Heart right ventricle (tissue), 16 donors: ENCODE measurements at regions not wholly inside any gene's neighbourhood (a gene's known extent, or its start where the extent isn't known, plus 50 kb on each side); places are given as distances from the start of the nearest gene placed in this dataset.

Experiments used
- ATAC-seq, 8 donors: fragments of 200-7000 bp; cut with Tn5 transposase; one replicate each; pipeline ENCODE4 v1.9.1; 2020; ENCODE audit warnings: mild to moderate bottlenecking in 8 of 8, moderate library complexity in 8 of 8, moderate number of reproducible peaks in 1 of 8
- DNase-seq, 2 donors: peaks; one replicate each; pipeline ENCODE4 v3.0.0-alpha.2; 2020
- H3K27ac ChIP-seq, 10 donors: fragments of 200-600 bp; sonication (generic) in 2 of 10; one replicate each; pipeline versions ENCODE4 v1.5.0 to v1.8.0; 2020 to 2022; ENCODE audit warnings: mild to moderate bottlenecking in 3 of 10
- H3K27me3 ChIP-seq, 7 donors: fragments of 200-600 bp; one replicate each; pipeline ENCODE4 v1.8.0; 2021 to 2022; ENCODE audit warnings: mild to moderate bottlenecking in 2 of 7
- H3K36me3 ChIP-seq, 9 donors: fragments of 200-600 bp; sonication (generic) in 1 of 9; one replicate each; pipeline versions ENCODE4 v1.5.0 to v1.8.0; 2020 to 2022; ENCODE audit warnings: mild to moderate bottlenecking in 2 of 9
- H3K4me1 ChIP-seq, 9 donors: fragments of 200-600 bp; sonication (generic) in 1 of 9; one replicate each; pipeline versions ENCODE4 v1.5.0 to v1.8.0; 2020 to 2022; ENCODE audit warnings: mild to moderate bottlenecking in 4 of 9
- H3K4me3 ChIP-seq, 10 donors: fragments of 200-600 bp; sonication (generic) in 2 of 10; one replicate each; pipeline versions ENCODE4 v1.5.0 to v1.8.0; 2020 to 2022; ENCODE audit warnings: mild to moderate bottlenecking in 7 of 10, moderate library complexity in 2 of 10
- H3K9me3 ChIP-seq, 11 donors: fragments of 200-600 bp in 10 of 11; sonication (generic) in 2 of 11; one replicate each; pipeline versions ENCODE4 v1.5.0 to v1.8.0; 2013 to 2022; ENCODE audit warnings: mild to moderate bottlenecking in 2 of 11, control low read depth in 1 of 11, moderate library complexity in 1 of 11
- CTCF ChIP-seq, 9 donors: fragments of 200-600 bp; sonication (generic) in 2 of 9; IDR thresholded peaks; one replicate each; pipeline versions ENCODE4 v1.5.0 to v1.8.0; 2021 to 2022; ENCODE audit warnings: antibody characterized with exemption in 9 of 9, mild to moderate bottlenecking in 5 of 9, moderate library complexity in 1 of 9
- WGBS, 2 donors: extraction: QIAGEN DNeasy Blood & Tissue Kit; methylation state at CpG; one replicate each; pipeline ENCODE4 v1.1.7; 2013; ENCODE audit warnings: inconsistent platforms in 1 of 2; 5-methylcytosine and 5-hydroxymethylcytosine counted together
- intact Hi-C, 10 donors: fragments of 100-400 bp; cut with DNase I; formaldehyde crosslinking; loops; one replicate each; pipeline versions ENCODE4 v1.11.1 to v1.14.2; 2022
- donor health status: Arrhythmogenic right ventricular cardiomyopathy.
- donor health status: ischemic (EF 13 %, LVEDD 7.1; RV severe dilation, severe dysfunction).
- donor health status: healthy with polysubstance abuse.
- donor health status: DM: no; HTN: yes; CAD: no.
- donor health status: DM: no; HTN: no; CAD: no.
- donor health status: ischemic (EF 25% LVEDD 6.9; RV normal size, moderate dysfunction).
- donor health status: ischemic (EF 25% LVEDD 5.7; RV mildly dilated, moderate dysfunction).
- donor health status: healthy.
- donor health status: DM: yes; HTN: yes; CAD: no.
- donor health status: Ischemic cardiomyopathy.
- donor health status: ischemic (EF 35%, LVEDD 5.7; RV mildly dilated, moderate dysfunction).
- donor health status: nonischemic (EF 11% LVEDD 7.7; RV severe dilation, severe dysfunction).
- donor health status: DM: yes; HTN: yes; CAD: no.
- donor health status: PGD.
- donor health status: ischemic (EF 29% LVEDD 5.4; RV normal size, mild dysfunction).
- donor health status: nonischemic (EF 23%, LVEDD 6.1; RV moderate dilation, normal function).

DNA sequence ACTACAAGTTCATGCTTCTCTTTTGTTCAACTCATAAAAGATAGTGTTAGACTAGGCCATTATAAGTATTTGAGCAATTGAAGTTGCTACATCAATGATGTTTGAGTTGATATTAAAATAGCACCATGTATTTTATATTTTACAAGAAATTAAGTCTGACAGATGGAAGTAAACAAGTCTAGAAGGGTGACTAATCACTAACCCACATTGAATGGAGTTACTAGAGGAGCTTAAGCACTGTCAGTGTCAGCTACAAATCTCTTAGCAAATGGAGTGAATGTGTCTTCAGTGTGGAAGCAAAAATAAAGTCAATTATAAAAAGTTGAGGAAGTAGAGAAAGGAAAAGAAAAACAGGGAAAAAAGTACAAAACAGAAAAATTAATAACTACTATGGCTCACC, 592.5 kb downstream of the PCDH18 start:
- no peak for TF ChIP-seq CTCF (IDR thresholded peaks at IDR 0.05)

DNA sequence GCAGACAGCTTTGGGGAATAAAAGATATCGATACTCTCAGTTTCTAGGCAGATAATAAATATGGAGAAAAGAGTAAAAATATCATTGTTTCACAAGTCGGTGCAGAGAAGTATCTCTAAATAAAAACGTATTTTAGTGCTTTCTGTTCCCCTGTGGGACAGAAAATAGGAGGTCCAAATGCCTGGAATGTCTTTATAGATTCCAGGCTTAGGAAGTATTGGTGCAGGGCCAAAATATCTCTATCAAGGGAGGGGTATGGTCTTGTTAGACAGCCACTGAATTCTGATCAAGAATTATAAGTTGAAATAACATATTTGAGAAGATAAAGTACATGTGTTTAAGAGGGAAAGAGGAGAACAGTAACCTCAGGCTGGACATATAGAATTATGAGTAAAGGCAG, 596.4 kb downstream of the PCDH18 start:
- WGBS, 2 donors: 33 to 47% methylated on average over 3 of the region's 3 CpGs
- intact Hi-C loops: no loop called here
- no peak for ATAC-seq

More for the DNA sequence above, 592.5 kb downstream of the PCDH18 start:
- H3K4me1 ChIP-seq: no peaks in the 10 kb centered on the region
- no peaks in the 10 kb centered on the region for H3K9me3 ChIP-seq
- no peak overlapping the region for H3K4me3 ChIP-seq
- DNase-seq (no peak), ATAC-seq (no peak)
- H3K27me3 ChIP-seq: no peaks in the 10 kb centered on the region
- intact Hi-C loops: no loop called here
- H3K36me3 ChIP-seq: no peaks in the 10 kb centered on the region
- no peak overlapping the region for H3K27ac ChIP-seq

GRCh38 chr4:136935305-136935704, 597.0 kb downstream of the PCDH18 start:
- intact Hi-C loops: no loop called here
- TF ChIP-seq CTCF (IDR thresholded peaks at IDR 0.05): no peak
- Histone ChIP-seq H3K4me3 (no peak overlapping the region), H3K27ac (no peak overlapping the region), H3K27me3 (no peaks in the 10 kb centered on the region), H3K36me3 (no peaks in the 10 kb centered on the region), H3K4me1 (no peaks in the 10 kb centered on the region), H3K9me3 (no peaks in the 10 kb centered on the region)
- ATAC-seq (no peak), DNase-seq (no peak)
- 84 to 98% methylated on average over 1 of the region's 1 CpG for WGBS, 2 donors

More for the DNA sequence above, 596.4 kb downstream of the PCDH18 start:
- no peaks in the 10 kb centered on the region for H3K9me3 ChIP-seq
- no peaks in the 10 kb centered on the region for H3K4me1 ChIP-seq
- no peak for DNase-seq
- H3K27ac ChIP-seq: no peak overlapping the region
- H3K36me3 ChIP-seq: no peaks in the 10 kb centered on the region
- H3K4me3 ChIP-seq: no peak overlapping the region
- no peaks in the 10 kb centered on the region for H3K27me3 ChIP-seq
- no peak for TF ChIP-seq CTCF (IDR thresholded peaks at IDR 0.05)

DNA sequence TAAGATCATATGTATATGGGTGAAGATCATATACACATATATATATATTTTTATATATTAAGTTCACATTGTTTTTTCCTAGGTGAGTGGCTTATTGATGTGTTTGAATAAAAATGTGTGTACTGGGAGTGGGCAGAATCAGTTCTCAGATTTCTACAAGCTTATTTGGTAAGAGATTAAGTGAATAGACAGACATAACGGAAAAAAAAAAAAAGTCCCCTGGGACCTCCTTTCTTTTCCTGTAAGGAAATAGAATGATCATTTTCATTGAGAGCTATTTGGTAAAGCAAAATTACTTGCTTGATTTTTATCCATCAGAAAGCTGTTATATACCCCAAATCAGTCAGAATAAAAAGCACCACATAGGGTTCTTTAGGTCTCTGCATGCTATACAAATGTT, 597.7 kb downstream of the PCDH18 start:
- no peak overlapping the region for H3K4me3 ChIP-seq
- no peaks in the 10 kb centered on the region for H3K27me3 ChIP-seq
- intact Hi-C loops: no loop called here
- WGBS, 2 donors: 41 to 48% methylated on average over 1 of the region's 1 CpG
- H3K36me3 ChIP-seq: no peaks in the 10 kb centered on the region
- DNase-seq (no peak), ATAC-seq (no peak)
- H3K9me3 ChIP-seq: no peaks in the 10 kb centered on the region
- no peak for TF ChIP-seq CTCF (IDR thresholded peaks at IDR 0.05)
- H3K27ac ChIP-seq: no peak overlapping the region
- no peaks in the 10 kb centered on the region for H3K4me1 ChIP-seq

GRCh38 chr4:136931781-136932180, 600.5 kb downstream of the PCDH18 start:
- no peak for ATAC-seq
- Histone ChIP-seq H3K27me3 (no peaks in the 10 kb centered on the region), H3K27ac (no peak overlapping the region), H3K9me3 (peaks cover 0 to 3% (median 0%) of the 10 kb centered on the region in 11 donors), H3K4me1 (no peaks in the 10 kb centered on the region), H3K4me3 (no peak overlapping the region), H3K36me3 (no peaks in the 10 kb centered on the region)
- no peak for TF ChIP-seq CTCF (IDR thresholded peaks at IDR 0.05)
- WGBS, 2 donors: 68 to 78% methylated on average over 2 of the region's 2 CpGs
- intact Hi-C loops: no loop called here
- no peak for DNase-seq
